ENCODE measurements at regions not wholly inside any gene's neighbourhood (a gene's known extent, or its start where the extent isn't known, plus 50 kb on each side); places are given as distances from the start of the nearest gene placed in this dataset.
"Not testable (repeated sequence)": the region's sequence is repeated elsewhere in the genome, so short reads cannot be mapped to it uniquely, and the experiment has no call there.

DNA sequence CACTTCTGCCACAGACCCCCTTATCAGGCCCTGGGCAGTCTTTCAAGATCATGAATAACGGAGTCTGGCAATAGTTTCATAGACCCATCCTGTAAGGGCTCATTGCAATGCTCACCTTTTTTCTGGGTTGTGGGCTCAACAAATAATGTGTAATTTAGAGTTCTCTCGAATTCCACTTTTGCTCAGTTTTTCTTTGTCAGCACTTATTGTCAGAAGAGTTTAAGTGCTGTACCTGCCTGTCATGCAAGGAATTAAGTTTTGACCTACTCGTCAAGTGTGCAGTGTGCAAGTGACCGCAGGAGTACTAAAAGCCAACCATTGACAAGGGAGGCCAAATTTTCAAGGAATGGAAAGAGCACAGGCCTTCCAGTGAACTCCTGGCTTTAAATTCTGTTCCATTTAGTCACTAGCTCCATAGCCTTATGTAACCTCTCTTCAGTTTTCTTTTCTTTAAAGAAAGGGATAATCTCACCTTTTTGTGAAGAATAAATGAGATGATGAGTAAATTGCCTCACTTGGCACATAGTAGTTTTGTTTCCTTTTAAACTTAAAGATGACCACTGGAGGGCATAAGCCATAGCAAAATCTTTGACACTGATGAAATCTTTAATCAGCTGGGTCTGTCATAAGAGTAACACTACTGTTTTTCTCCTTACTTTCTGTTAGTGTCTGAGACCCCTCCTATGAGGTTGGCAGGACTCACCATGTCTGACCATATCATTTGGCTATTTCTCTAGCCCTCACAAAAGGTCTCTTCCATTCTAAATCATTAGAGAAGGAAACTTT lies 313.3 kb downstream of the TYW1 start:
- FAIRE-seq: no peak
- intact Hi-C loops (cut with DNase I): no loop called here
- peaks cover 5 to 60% (median 50%) of the 10 kb centered on the region in 3 donors for H3K36me3 ChIP-seq (ENCODE audit: control insufficient read depth in 2 of 3, insufficient read depth in 3 of 3, low read length in 3 of 3)
- TF ChIP-seq, protein P1, sequence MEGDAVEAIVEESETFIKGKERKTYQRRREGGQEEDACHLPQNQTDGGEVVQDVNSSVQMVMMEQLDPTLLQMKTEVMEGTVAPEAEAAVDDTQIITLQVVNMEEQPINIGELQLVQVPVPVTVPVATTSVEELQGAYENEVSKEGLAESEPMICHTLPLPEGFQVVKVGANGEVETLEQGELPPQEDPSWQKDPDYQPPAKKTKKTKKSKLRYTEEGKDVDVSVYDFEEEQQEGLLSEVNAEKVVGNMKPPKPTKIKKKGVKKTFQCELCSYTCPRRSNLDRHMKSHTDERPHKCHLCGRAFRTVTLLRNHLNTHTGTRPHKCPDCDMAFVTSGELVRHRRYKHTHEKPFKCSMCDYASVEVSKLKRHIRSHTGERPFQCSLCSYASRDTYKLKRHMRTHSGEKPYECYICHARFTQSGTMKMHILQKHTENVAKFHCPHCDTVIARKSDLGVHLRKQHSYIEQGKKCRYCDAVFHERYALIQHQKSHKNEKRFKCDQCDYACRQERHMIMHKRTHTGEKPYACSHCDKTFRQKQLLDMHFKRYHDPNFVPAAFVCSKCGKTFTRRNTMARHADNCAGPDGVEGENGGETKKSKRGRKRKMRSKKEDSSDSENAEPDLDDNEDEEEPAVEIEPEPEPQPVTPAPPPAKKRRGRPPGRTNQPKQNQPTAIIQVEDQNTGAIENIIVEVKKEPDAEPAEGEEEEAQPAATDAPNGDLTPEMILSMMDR (IDR thresholded peaks at IDR 0.05; ENCODE audit: borderline replicate concordance, extremely low read depth, insufficient read depth): no peak
- no peaks in the 10 kb centered on the region for H3K9me3 ChIP-seq (ENCODE audit: control insufficient read depth in 2 of 3, insufficient read depth in 1 of 3, low read length in 3 of 3)
- no peak overlapping the region for H3K4me3 ChIP-seq (ENCODE audit: low read length in 3 of 3)
- no peak for DNase-seq
- peaks cover 0 to 6% (median 0%) of the 10 kb centered on the region in 3 donors for H3K4me1 ChIP-seq (ENCODE audit: control insufficient read depth in 2 of 3, insufficient read depth in 2 of 3, low read depth in 1 of 3, low read length in 3 of 3)
- no peak overlapping the region for H3K9ac ChIP-seq (ENCODE audit: low read length in 3 of 3)
- no peaks in the 10 kb centered on the region for H3K27me3 ChIP-seq (ENCODE audit: control insufficient read depth, insufficient read depth, low read length)
- no peak overlapping the region for H3K27ac ChIP-seq (ENCODE audit: low read depth in 2 of 2, low read length in 2 of 2)

DNA sequence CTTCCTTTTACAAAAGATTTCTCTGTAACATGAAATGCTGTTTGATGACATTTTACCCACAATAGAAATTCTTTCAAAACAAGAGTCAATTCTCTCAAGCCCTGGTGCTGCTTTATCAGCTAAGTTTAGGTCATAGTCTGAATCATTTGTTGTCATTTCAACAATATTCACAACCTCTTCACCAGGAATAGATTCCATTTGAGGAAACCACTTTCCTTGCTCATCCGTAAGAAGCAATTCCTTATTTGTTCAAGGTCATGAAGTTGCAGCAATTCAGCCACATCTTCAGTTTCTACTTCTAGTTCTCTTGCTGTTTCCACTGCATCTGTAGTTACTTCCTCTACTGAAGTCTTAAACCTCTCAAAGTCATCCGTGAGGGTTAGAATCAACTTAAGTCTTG lies 315.3 kb downstream of the TYW1 start:
- TF ChIP-seq, protein P1 (IDR thresholded peaks at IDR 0.05; ENCODE audit: borderline replicate concordance, extremely low read depth, insufficient read depth): no peak
- intact Hi-C loops (cut with DNase I): no loop called here
- Histone ChIP-seq H3K4me1 (ENCODE audit: control insufficient read depth in 2 of 3, insufficient read depth in 2 of 3, low read depth in 1 of 3, low read length in 3 of 3) (no peaks in the 10 kb centered on the region), H3K27me3 (ENCODE audit: control insufficient read depth, insufficient read depth, low read length) (no peaks in the 10 kb centered on the region), H3K36me3 (ENCODE audit: control insufficient read depth in 2 of 3, insufficient read depth in 3 of 3, low read length in 3 of 3) (peaks cover 5 to 60% (median 55%) of the 10 kb centered on the region in 3 donors), H3K4me3 (ENCODE audit: low read length in 3 of 3) (no peak overlapping the region), H3K9me3 (ENCODE audit: control insufficient read depth in 2 of 3, insufficient read depth in 1 of 3, low read length in 3 of 3) (no peaks in the 10 kb centered on the region), H3K9ac (ENCODE audit: low read length in 3 of 3) (no peak overlapping the region), H3K27ac (ENCODE audit: low read depth in 2 of 2, low read length in 2 of 2) (no peak overlapping the region)
- no peak for DNase-seq
- FAIRE-seq: no peak

GRCh38 chr7:67313213-67313612 lies 316.6 kb downstream of the TYW1 start:
- DNase-seq: no peak
- no peaks in the 10 kb centered on the region for H3K27me3 ChIP-seq (ENCODE audit: control insufficient read depth, insufficient read depth, low read length)
- intact Hi-C loops (cut with DNase I): no loop called here
- no peaks in the 10 kb centered on the region for H3K9me3 ChIP-seq (ENCODE audit: control insufficient read depth in 2 of 3, insufficient read depth in 1 of 3, low read length in 3 of 3)
- TF ChIP-seq, protein P1 (IDR thresholded peaks at IDR 0.05; ENCODE audit: borderline replicate concordance, extremely low read depth, insufficient read depth): no peak
- no peak overlapping the region for H3K4me3 ChIP-seq (ENCODE audit: low read length in 3 of 3)
- no peak for FAIRE-seq
- H3K27ac ChIP-seq (ENCODE audit: low read depth in 2 of 2, low read length in 2 of 2): no peak overlapping the region
- H3K4me1 ChIP-seq (ENCODE audit: control insufficient read depth in 2 of 3, insufficient read depth in 2 of 3, low read depth in 1 of 3, low read length in 3 of 3): no peaks in the 10 kb centered on the region
- H3K9ac ChIP-seq (ENCODE audit: low read length in 3 of 3): no peak overlapping the region
- H3K36me3 ChIP-seq (ENCODE audit: control insufficient read depth in 2 of 3, insufficient read depth in 3 of 3, low read length in 3 of 3): peaks cover 5 to 58% (median 54%) of the 10 kb centered on the region in 3 donors

DNA sequence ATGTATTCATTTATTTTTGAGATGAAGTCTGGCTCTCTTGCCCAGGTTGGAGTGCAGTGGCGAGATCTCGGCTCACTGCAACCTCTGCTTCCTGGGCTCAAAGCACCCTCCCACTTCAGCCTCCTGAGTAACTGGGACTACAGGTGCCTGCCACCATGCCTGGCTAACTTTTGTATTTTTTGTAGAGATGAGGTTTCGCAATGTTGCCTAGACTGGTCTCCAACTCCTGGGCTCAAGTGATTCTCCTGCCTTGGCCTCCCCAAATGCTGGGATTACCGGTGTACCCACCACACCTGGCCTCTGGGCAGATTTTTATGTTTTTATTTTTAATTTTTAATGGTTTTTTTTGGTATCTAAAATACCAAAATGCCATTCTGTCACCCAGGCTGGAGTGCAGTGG lies 320.3 kb downstream of the TYW1 start:
- intact Hi-C loops (cut with DNase I); H3K27ac ChIP-seq (ENCODE audit: low read depth in 2 of 2, low read length in 2 of 2); H3K9me3 ChIP-seq (ENCODE audit: control insufficient read depth in 2 of 3, insufficient read depth in 1 of 3, low read length in 3 of 3); H3K4me3 ChIP-seq (ENCODE audit: low read length in 3 of 3); FAIRE-seq; DNase-seq; H3K9ac ChIP-seq (ENCODE audit: low read length in 3 of 3); H3K27me3 ChIP-seq (ENCODE audit: control insufficient read depth, insufficient read depth, low read length); H3K4me1 ChIP-seq (ENCODE audit: control insufficient read depth in 2 of 3, insufficient read depth in 2 of 3, low read depth in 1 of 3, low read length in 3 of 3): not testable (repeated sequence)
- peaks cover 5 to 27% (median 27%) of the 10 kb centered on the region in 3 donors for H3K36me3 ChIP-seq (ENCODE audit: control insufficient read depth in 2 of 3, insufficient read depth in 3 of 3, low read length in 3 of 3)

GRCh38 chr7:67328257-67328656 lies 331.6 kb downstream of the TYW1 start:
- DNase-seq; H3K27ac ChIP-seq (ENCODE audit: low read depth in 2 of 2, low read length in 2 of 2); H3K9ac ChIP-seq (ENCODE audit: low read length in 3 of 3); H3K36me3 ChIP-seq (ENCODE audit: control insufficient read depth in 2 of 3, insufficient read depth in 3 of 3, low read length in 3 of 3); H3K4me3 ChIP-seq (ENCODE audit: low read length in 3 of 3); H3K27me3 ChIP-seq (ENCODE audit: control insufficient read depth, insufficient read depth, low read length); FAIRE-seq; H3K4me1 ChIP-seq (ENCODE audit: control insufficient read depth in 2 of 3, insufficient read depth in 2 of 3, low read depth in 1 of 3, low read length in 3 of 3); H3K9me3 ChIP-seq (ENCODE audit: control insufficient read depth in 2 of 3, insufficient read depth in 1 of 3, low read length in 3 of 3); intact Hi-C loops (cut with DNase I): not testable (repeated sequence)

DNA sequence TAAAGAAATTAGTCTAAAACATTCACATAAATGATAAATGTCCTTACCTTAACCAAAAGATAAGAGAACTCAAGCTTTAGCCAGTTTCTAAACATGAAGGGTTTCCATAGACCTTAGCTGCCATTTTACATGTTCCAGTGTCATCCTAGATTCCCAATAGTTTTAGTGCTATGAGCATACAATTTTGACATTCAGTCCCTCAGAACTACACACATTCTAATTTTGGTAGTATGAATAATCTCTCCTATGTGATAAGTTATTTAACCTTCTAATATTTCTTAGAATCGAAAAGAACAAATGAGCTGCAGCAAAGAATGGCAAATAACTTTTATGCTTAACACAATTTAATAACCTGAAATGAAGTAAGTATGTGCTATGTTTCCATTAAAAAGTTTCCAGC lies 338.5 kb downstream of the TYW1 start:
- not testable (repeated sequence) for FAIRE-seq

More for the DNA sequence above, 338.5 kb downstream of the TYW1 start:
- H3K9ac ChIP-seq (ENCODE audit: low read length in 3 of 3); intact Hi-C loops (cut with DNase I); H3K4me3 ChIP-seq (ENCODE audit: low read length in 3 of 3); DNase-seq; H3K27me3 ChIP-seq (ENCODE audit: control insufficient read depth, insufficient read depth, low read length); H3K4me1 ChIP-seq (ENCODE audit: control insufficient read depth in 2 of 3, insufficient read depth in 2 of 3, low read depth in 1 of 3, low read length in 3 of 3); H3K27ac ChIP-seq (ENCODE audit: low read depth in 2 of 2, low read length in 2 of 2); H3K9me3 ChIP-seq (ENCODE audit: control insufficient read depth in 2 of 3, insufficient read depth in 1 of 3, low read length in 3 of 3); H3K36me3 ChIP-seq (ENCODE audit: control insufficient read depth in 2 of 3, insufficient read depth in 3 of 3, low read length in 3 of 3): not testable (repeated sequence)

Data from kidney (tissue), 13 donors.